ENCODE measurements at regions not wholly inside any gene's neighbourhood (a gene's known extent, or its start where the extent isn't known, plus 50 kb on each side); places are given as distances from the start of the nearest gene placed in this dataset.
A peak's percentile ranks its signal among the peaks of the same experiment; 100 is the strongest.

- no peak for FAIRE-seq
Measured at GRCh38 chr15:38853608-38854007, 289.0 kb upstream of the RASGRP1 start.

GRCh38 chr15:38854506-38854905 lies 289.9 kb upstream of the RASGRP1 start:
- FAIRE-seq (no peak), DNase-seq (ENCODE audit: low spot score) (no peak)

More at GRCh38 chr15:38853608-38854007, 289.0 kb upstream of the RASGRP1 start:
- DNase-seq (ENCODE audit: low spot score): peak; percentile 36

- no peak for FAIRE-seq
- DNase-seq (ENCODE audit: low spot score): no peak
Measured at GRCh38 chr15:38857814-38858213, 293.2 kb upstream of the RASGRP1 start.

- no peak for FAIRE-seq
- no peak for DNase-seq (ENCODE audit: low spot score)
Measured at GRCh38 chr15:38859574-38859973, 295.0 kb upstream of the RASGRP1 start.

- no peak for DNase-seq (ENCODE audit: low spot score)
- FAIRE-seq: no peak
Measured at GRCh38 chr15:38860253-38860652, 295.6 kb upstream of the RASGRP1 start.

- DNase-seq (ENCODE audit: low spot score) (no peak), FAIRE-seq (no peak)
Measured at GRCh38 chr15:38860674-38861073, 296.1 kb upstream of the RASGRP1 start.

- FAIRE-seq: no peak
Measured at GRCh38 chr15:38861108-38861507, 296.5 kb upstream of the RASGRP1 start.

GRCh38 chr15:38862099-38862498 lies 297.5 kb upstream of the RASGRP1 start:
- DNase-seq (ENCODE audit: low spot score) (no peak), FAIRE-seq (no peak)

More at GRCh38 chr15:38861108-38861507, 296.5 kb upstream of the RASGRP1 start:
- no peak for DNase-seq (ENCODE audit: low spot score)

GRCh38 chr15:38863381-38863780 lies 298.8 kb upstream of the RASGRP1 start:
- FAIRE-seq (no peak), DNase-seq (ENCODE audit: low spot score) (no peak)

GRCh38 chr15:38864122-38864521 lies 299.5 kb upstream of the RASGRP1 start:
- FAIRE-seq (no peak), DNase-seq (ENCODE audit: low spot score) (no peak)

GRCh38 chr15:38864827-38865581 lies 300.4 kb upstream of the RASGRP1 start:
- DNase-seq (ENCODE audit: low spot score) (no peak), FAIRE-seq (no peak)

- FAIRE-seq: no peak
- peak; percentile 44 for DNase-seq (ENCODE audit: low spot score)
Measured at GRCh38 chr15:38867556-38867955, 302.9 kb upstream of the RASGRP1 start.

- peak; percentile 62 for FAIRE-seq
Measured at GRCh38 chr15:38868326-38869114, 303.9 kb upstream of the RASGRP1 start.

GRCh38 chr15:38871638-38872037 lies 307.0 kb upstream of the RASGRP1 start:
- no peak for DNase-seq (ENCODE audit: low spot score)
- FAIRE-seq: no peak

More at GRCh38 chr15:38868326-38869114, 303.9 kb upstream of the RASGRP1 start:
- DNase-seq (ENCODE audit: low spot score): peak; percentile 88

GRCh38 chr15:38872732-38873131 lies 308.1 kb upstream of the RASGRP1 start:
- no peak for FAIRE-seq
- no peak for DNase-seq (ENCODE audit: low spot score)

- FAIRE-seq (no peak), DNase-seq (ENCODE audit: low spot score) (no peak)
Measured at GRCh38 chr15:38873158-38873557, 308.5 kb upstream of the RASGRP1 start.

- DNase-seq (ENCODE audit: low spot score): no peak
- FAIRE-seq: no peak
Measured at GRCh38 chr15:38874464-38874863, 309.9 kb upstream of the RASGRP1 start.

- FAIRE-seq: no peak
- DNase-seq (ENCODE audit: low spot score): no peak
Measured at GRCh38 chr15:38876211-38876610, 311.6 kb upstream of the RASGRP1 start.

GRCh38 chr15:38876621-38877020 lies 312.0 kb upstream of the RASGRP1 start:
- DNase-seq (ENCODE audit: low spot score) (no peak), FAIRE-seq (no peak)

- no peak for FAIRE-seq
- DNase-seq (ENCODE audit: low spot score): no peak
Measured at GRCh38 chr15:38877471-38877870, 312.9 kb upstream of the RASGRP1 start.

- DNase-seq (ENCODE audit: low spot score) (no peak), FAIRE-seq (no peak)
Measured at GRCh38 chr15:38878026-38878425, 313.4 kb upstream of the RASGRP1 start.

- no peak for FAIRE-seq
Measured at GRCh38 chr15:38878926-38879325, 314.3 kb upstream of the RASGRP1 start.

More at GRCh38 chr15:38878926-38879325, 314.3 kb upstream of the RASGRP1 start:
- no peak for DNase-seq (ENCODE audit: low spot score)
